Keratinocyte (primary cell): ENCODE measurements at regions not wholly inside any gene's neighbourhood (a gene's known extent, or its start where the extent isn't known, plus 50 kb on each side); places are given as distances from the start of the nearest gene placed in this dataset.
"Not testable (repeated sequence)": the region's sequence is repeated elsewhere in the genome, so short reads cannot be mapped to it uniquely, and the experiment has no call there.

Experiments
- DNase-seq: peaks from one replicate; pipeline ENCODE4 v3.0.0-alpha.2; 2011; ENCODE audit warnings: low read depth, missing footprints, low spot score
- FAIRE-seq: peaks from 2 replicates; lab custom pipeline; 2011; peaks lifted over from hg19 to GRCh38; lab: Jason Lieb, UNC
- H2AFZ ChIP-seq: 2 replicates; pipeline ENCODE4 v1.6.0; 2012; ENCODE audit warnings: low read length, control low read depth, inconsistent platforms; ENCODE audit not compliant: control insufficient read depth
- H3K27ac ChIP-seq: 2 replicates; pipeline ENCODE4 v1.5.1; 2011; ENCODE audit warnings: low read length; ENCODE audit not compliant: control insufficient read depth, insufficient read depth
- H3K27me3 ChIP-seq: 3 replicates; pipeline ENCODE4 v1.6.0; 2011; ENCODE audit warnings: low read length; ENCODE audit not compliant: control insufficient read depth, insufficient read depth; ENCODE audit errors: extremely low read depth
- H3K36me3 ChIP-seq, 2 experiments: 2 replicates in 1 of 2; 3 replicates in 1 of 2; pipeline ENCODE4 v1.5.1; 2011; ENCODE audit warnings: low read length in 2 of 2, mild to moderate bottlenecking in 1 of 2; ENCODE audit not compliant: control insufficient read depth in 2 of 2, insufficient read depth in 2 of 2; ENCODE audit errors: extremely low read depth in 1 of 2
- H3K4me1 ChIP-seq: 3 replicates; pipeline ENCODE4 v1.5.1; 2011; ENCODE audit warnings: low read length; ENCODE audit not compliant: control insufficient read depth, insufficient read depth; ENCODE audit errors: extremely low read depth
- H3K4me2 ChIP-seq: 3 replicates; pipeline ENCODE4 v1.6.0; 2011; ENCODE audit warnings: low read depth, low read length; ENCODE audit not compliant: control insufficient read depth, insufficient read depth; ENCODE audit errors: extremely low read depth
- H3K4me3 ChIP-seq, 3 experiments: fragments of 200-600 bp in 1 of 3; sonication (generic) in 1 of 3; 2 replicates in 2 of 3; 3 replicates in 1 of 3; pipeline ENCODE4 v1.5.1; 2011 to 2016; ENCODE audit warnings: low read length in 3 of 3, mild to moderate bottlenecking in 3 of 3, control low read depth in 2 of 3, inconsistent platforms in 1 of 3, low read depth in 1 of 3, mixed read lengths in 1 of 3, mixed run types in 1 of 3, moderate library complexity in 1 of 3; ENCODE audit not compliant: control insufficient read depth in 2 of 3, insufficient read depth in 2 of 3; ENCODE audit errors: extremely low read depth in 1 of 3
- H3K79me2 ChIP-seq: 2 replicates; pipeline ENCODE4 v1.6.0; 2012; ENCODE audit warnings: low read length; ENCODE audit not compliant: control insufficient read depth, insufficient read depth
- H3K9ac ChIP-seq: 3 replicates; pipeline ENCODE4 v1.6.0; 2011; ENCODE audit warnings: low read length; ENCODE audit not compliant: control insufficient read depth, insufficient read depth; ENCODE audit errors: extremely low read depth
- H3K9me1 ChIP-seq: 3 replicates; pipeline ENCODE4 v1.6.0; 2011; ENCODE audit warnings: low read length; ENCODE audit not compliant: control insufficient read depth, insufficient read depth; ENCODE audit errors: extremely low read depth
- H3K9me3 ChIP-seq: 2 replicates; pipeline ENCODE4 v1.5.1; 2012; ENCODE audit warnings: low read depth, low read length; ENCODE audit not compliant: control insufficient read depth
- H4K20me1 ChIP-seq: 3 replicates; pipeline ENCODE4 v1.6.0; 2011; ENCODE audit warnings: low read length; ENCODE audit not compliant: control insufficient read depth, insufficient read depth; ENCODE audit errors: extremely low read depth
- CTCF ChIP-seq, 3 experiments: IDR thresholded peaks in 1 of 3; conservative IDR thresholded peaks in 1 of 3; optimal IDR thresholded peaks in 1 of 3; 2 replicates in 2 of 3; 3 replicates in 1 of 3; pipeline versions ENCODE3 to v1.5.1; 2011; ENCODE audit warnings: low read length in 3 of 3, mild to moderate bottlenecking in 3 of 3, moderate library complexity in 2 of 3, control low read depth in 1 of 3, inconsistent platforms in 1 of 3; ENCODE audit not compliant: insufficient read depth in 2 of 3; ENCODE audit errors: extremely low read depth in 1 of 3
- EZH2 ChIP-seq: IDR thresholded peaks from one replicate; pipeline ENCODE4 v1.6.1; 2012; ENCODE audit warnings: inconsistent platforms, mild to moderate bottlenecking, low read length, moderate library complexity
- dilution Hi-C: fragments of 300-500 bp; cut with MboI; formaldehyde crosslinking; loops from one replicate; pipeline ENCODE4 v1.7.0; 2020; ENCODE audit warnings: low sequenced_read_pairs; ENCODE audit not compliant: extremely low pct_ligation_motif_present

GRCh38 chr5:92633176-92633575, 947.8 kb downstream of the NR2F1-AS1 start:
- no peak for FAIRE-seq
- DNase-seq, result no peak
- TF ChIP-seq CTCF (optimal IDR thresholded peaks at IDR 0.05 in 1 of 3, IDR thresholded peaks at IDR 0.05 in 1 of 3, conservative IDR thresholded peaks at IDR 0.05 in 1 of 3; ENCODE audit: extremely low read depth in 1 of 3, insufficient read depth in 2 of 3, low read length in 3 of 3), result no peak
- no peak for TF ChIP-seq EZH2
- Histone ChIP-seq H3K4me2 (no peak overlapping the region), H3K79me2 (no peaks in the 10 kb centered on the region), H3K4me3 (no peak overlapping the region), H3K27ac (no peak overlapping the region), H3K9me3 (no peaks in the 10 kb centered on the region), H3K27me3 (no peaks in the 10 kb centered on the region), H3K36me3 (no peaks in the 10 kb centered on the region), H3K9ac (no peak overlapping the region), H2AFZ (no peak overlapping the region), H4K20me1 (no peaks in the 10 kb centered on the region), H3K9me1 (no peaks in the 10 kb centered on the region), H3K4me1 (no peaks in the 10 kb centered on the region)
- dilution Hi-C loops, result no loop called here

DNA sequence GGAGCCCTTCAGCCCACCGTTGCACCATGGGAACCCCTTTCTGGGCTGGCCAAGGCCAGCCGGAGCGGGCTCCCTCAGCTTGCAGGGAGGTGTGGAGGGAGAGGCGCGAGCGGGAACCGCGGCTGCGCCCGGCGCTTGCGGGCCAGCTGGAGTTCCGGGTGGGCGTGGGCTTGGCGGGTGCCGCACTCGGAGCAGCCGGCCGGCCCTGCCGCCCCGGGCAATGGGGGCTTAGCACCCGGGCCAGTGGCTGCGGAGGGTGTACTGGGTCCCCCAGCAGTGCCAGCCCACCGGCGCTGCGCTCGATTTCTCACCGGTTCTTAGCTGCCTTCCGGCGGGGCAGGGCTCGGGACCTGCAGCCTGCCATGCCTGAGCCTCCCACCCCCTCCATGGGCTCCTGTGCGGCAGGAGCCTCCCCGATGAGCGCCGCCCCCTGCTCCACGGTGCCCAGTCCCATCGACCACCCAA, 949.8 kb downstream of the NR2F1-AS1 start:
- H3K4me3 ChIP-seq, H3K9me1 ChIP-seq, H3K27ac ChIP-seq, H3K27me3 ChIP-seq, H3K79me2 ChIP-seq, dilution Hi-C loops, H3K4me2 ChIP-seq, H3K36me3 ChIP-seq, DNase-seq, H3K4me1 ChIP-seq, H3K9me3 ChIP-seq, H3K9ac ChIP-seq, H4K20me1 ChIP-seq, FAIRE-seq, H2AFZ ChIP-seq: not testable (repeated sequence)

DNA sequence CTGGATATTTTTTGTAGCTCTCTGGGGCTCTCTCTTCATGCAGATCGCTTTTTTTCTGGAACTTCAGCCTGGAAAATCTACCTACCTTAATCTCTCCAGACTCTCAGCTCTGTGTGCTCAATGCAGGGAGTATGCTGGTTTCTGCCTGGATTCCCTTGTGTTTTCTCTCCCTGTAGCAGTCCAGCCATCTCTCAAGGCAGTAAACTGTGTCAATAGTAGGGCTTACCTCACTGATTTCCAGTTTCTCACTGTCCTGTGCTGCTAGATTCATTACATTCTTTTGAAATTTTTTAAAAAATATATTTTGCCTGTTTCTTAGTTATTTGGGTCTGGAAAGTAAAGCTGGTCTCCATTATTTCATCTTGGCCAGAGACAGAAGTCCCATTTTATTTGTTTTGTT, 951.4 kb downstream of the NR2F1-AS1 start:
- no peak overlapping the region for H3K9ac ChIP-seq
- H3K9me1 ChIP-seq, result no peaks in the 10 kb centered on the region
- FAIRE-seq, result no peak
- no peaks in the 10 kb centered on the region for H4K20me1 ChIP-seq
- TF ChIP-seq EZH2 (no peak), CTCF (optimal IDR thresholded peaks at IDR 0.05 in 1 of 3, IDR thresholded peaks at IDR 0.05 in 1 of 3, conservative IDR thresholded peaks at IDR 0.05 in 1 of 3; ENCODE audit: extremely low read depth in 1 of 3, insufficient read depth in 2 of 3, low read length in 3 of 3) (no peak)
- H3K79me2 ChIP-seq, result no peaks in the 10 kb centered on the region
- no peak for DNase-seq
- no peaks in the 10 kb centered on the region for H3K36me3 ChIP-seq
- no peaks in the 10 kb centered on the region for H3K4me1 ChIP-seq
- no peak overlapping the region for H3K27ac ChIP-seq
- H3K4me2 ChIP-seq, result no peak overlapping the region
- H3K9me3 ChIP-seq, result no peaks in the 10 kb centered on the region
- no peaks in the 10 kb centered on the region for H3K27me3 ChIP-seq
- H3K4me3 ChIP-seq, result no peak overlapping the region
- no peak overlapping the region for H2AFZ ChIP-seq
- dilution Hi-C loops, result no loop called here
